ENCODE measurements at regions not wholly inside any gene's neighbourhood (a gene's known extent, or its start where the extent isn't known, plus 50 kb on each side); places are given as distances from the start of the nearest gene placed in this dataset.

DNA sequence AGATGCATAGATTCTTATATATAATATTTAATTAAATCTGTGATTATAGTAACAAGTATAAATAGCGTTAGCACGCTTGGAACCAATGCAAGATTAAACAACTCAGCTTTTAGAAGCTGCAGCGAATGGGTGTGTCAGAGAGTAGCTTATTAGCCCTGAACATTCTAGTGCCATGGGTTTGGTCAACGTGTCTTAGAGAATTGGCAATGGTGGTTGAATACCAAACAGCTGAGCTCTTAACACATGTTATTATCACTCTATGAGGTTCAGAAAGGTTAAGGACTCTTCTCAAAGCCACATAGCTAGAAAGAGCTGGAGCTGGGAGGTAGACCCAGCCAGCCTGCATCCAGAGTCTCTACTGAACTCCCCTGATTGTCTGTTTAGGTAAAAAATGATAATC is 284.2 kb upstream of the CHD6 start:
- no peak for TF ChIP-seq EP300 (IDR thresholded peaks at IDR 0.05; ENCODE audit: low read depth)
- TF ChIP-seq, protein P1, sequence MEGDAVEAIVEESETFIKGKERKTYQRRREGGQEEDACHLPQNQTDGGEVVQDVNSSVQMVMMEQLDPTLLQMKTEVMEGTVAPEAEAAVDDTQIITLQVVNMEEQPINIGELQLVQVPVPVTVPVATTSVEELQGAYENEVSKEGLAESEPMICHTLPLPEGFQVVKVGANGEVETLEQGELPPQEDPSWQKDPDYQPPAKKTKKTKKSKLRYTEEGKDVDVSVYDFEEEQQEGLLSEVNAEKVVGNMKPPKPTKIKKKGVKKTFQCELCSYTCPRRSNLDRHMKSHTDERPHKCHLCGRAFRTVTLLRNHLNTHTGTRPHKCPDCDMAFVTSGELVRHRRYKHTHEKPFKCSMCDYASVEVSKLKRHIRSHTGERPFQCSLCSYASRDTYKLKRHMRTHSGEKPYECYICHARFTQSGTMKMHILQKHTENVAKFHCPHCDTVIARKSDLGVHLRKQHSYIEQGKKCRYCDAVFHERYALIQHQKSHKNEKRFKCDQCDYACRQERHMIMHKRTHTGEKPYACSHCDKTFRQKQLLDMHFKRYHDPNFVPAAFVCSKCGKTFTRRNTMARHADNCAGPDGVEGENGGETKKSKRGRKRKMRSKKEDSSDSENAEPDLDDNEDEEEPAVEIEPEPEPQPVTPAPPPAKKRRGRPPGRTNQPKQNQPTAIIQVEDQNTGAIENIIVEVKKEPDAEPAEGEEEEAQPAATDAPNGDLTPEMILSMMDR (IDR thresholded peaks at IDR 0.05), result no peak
- no peak for TF ChIP-seq POLR2A (IDR thresholded peaks at IDR 0.05)
- no peak for TF ChIP-seq POLR2AphosphoS5 (IDR thresholded peaks at IDR 0.05)
